Stimulated activated naive B cell treated with anti-CD40 and anti-IgM and Interleukin-4, amounts not matched to agents 10 μg/mL and 1 μg/mL and 100 μg/mL, for 72 hours (primary cell): ENCODE measurements at regions not wholly inside any gene's neighbourhood (a gene's known extent, or its start where the extent isn't known, plus 50 kb on each side); places are given as distances from the start of the nearest gene placed in this dataset.

ENCODE experiments used
- ATAC-seq, 2 donors: fragments of 150-1000 bp; cut with Tn5 transposase; replicated peaks; 2 replicates each; pipeline ENCODE4 v1.10.0; 2021; ENCODE audit warnings: moderate library complexity in 1 of 2
- DNase-seq: peaks from one replicate; pipeline ENCODE4 v3.0.0; 2021
- H3K27ac Mint-ChIP-seq: one replicate; pipeline ENCODE4 v1.8.0; 2022; ENCODE audit warnings: mild to moderate bottlenecking, mixed read lengths
- H3K27me3 Mint-ChIP-seq, 2 donors: one replicate each; pipeline ENCODE4 v1.8.0; 2022; ENCODE audit warnings: mixed read lengths in 2 of 2
- H3K36me3 Mint-ChIP-seq, 2 donors: one replicate each; pipeline ENCODE4 v1.8.0; 2022; ENCODE audit warnings: mixed read lengths in 2 of 2, mild to moderate bottlenecking in 1 of 2
- H3K4me1 Mint-ChIP-seq, 2 donors: one replicate each; pipeline ENCODE4 v1.8.0; 2022; ENCODE audit warnings: mixed read lengths in 2 of 2, mild to moderate bottlenecking in 1 of 2
- H3K4me3 Mint-ChIP-seq, 2 donors: one replicate each; pipeline ENCODE4 v1.8.0; 2022; ENCODE audit warnings: mild to moderate bottlenecking in 2 of 2, mixed read lengths in 2 of 2, moderate library complexity in 1 of 2
- H3K9me3 Mint-ChIP-seq, 2 donors: one replicate each; pipeline ENCODE4 v1.8.0; 2022; ENCODE audit warnings: mixed read lengths in 2 of 2, mild to moderate bottlenecking in 1 of 2

DNA sequence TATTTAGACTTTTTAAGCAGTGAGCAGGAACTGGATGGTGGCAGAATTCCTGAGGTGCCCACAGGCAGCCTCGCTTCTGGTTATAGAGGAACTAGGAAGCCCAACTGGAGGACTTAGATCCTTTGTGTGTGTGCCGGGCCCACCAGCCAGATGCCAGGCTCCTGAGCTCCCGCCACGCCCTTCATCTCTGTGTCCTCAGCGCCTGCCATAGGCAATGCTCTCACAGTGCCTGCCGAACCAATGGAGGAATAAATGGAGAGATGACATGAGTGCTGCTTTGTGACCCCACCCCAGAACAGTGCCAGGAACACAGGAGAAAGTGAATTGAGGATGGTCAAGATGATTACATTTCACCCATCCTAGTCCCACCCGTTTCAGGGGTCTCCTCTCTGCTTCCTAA is 146.0 kb downstream of the UNC5CL start:
- no peaks in the 10 kb centered on the region for H3K9me3 Mint-ChIP-seq
- no peak overlapping the region for H3K4me3 Mint-ChIP-seq
- no peaks in the 10 kb centered on the region for H3K4me1 Mint-ChIP-seq
- ATAC-seq (no peak), DNase-seq (no peak)
- peaks cover 25 to 38% of the 10 kb centered on the region in 2 donors for H3K27me3 Mint-ChIP-seq
- no peaks in the 10 kb centered on the region for H3K36me3 Mint-ChIP-seq
- H3K27ac Mint-ChIP-seq: no peak overlapping the region

GRCh38 chr6:40892223-40892622 is 146.8 kb downstream of the UNC5CL start:
- H3K9me3 Mint-ChIP-seq: no peaks in the 10 kb centered on the region

DNA sequence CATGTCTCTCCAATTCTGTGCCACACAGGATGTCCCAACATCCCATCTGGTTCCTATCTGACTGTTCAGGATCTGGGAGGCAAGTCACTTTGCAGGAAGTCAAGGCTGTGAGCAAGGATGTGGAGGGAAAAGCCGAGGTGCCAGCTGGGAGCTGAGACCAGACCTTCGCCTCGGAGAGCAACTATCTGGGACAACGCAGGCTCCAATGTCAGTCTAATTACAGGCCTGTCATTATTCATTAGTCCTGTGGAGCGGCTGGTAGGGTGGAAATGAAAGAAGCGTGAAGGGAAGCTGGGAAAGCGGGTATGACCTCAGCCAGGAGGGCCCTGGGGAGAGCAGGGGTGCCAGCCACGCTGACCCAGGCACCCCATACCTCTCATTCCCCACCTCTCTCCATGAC is 147.3 kb downstream of the UNC5CL start:
- Mint-ChIP-seq H3K4me1 (no peaks in the 10 kb centered on the region), H3K27ac (no peak overlapping the region), H3K36me3 (no peaks in the 10 kb centered on the region), H3K9me3 (no peaks in the 10 kb centered on the region), H3K4me3 (no peak overlapping the region), H3K27me3 (peaks cover 15 to 28% of the 10 kb centered on the region in 2 donors)
- no peak for DNase-seq
- ATAC-seq: no peak

More at GRCh38 chr6:40892223-40892622, 146.8 kb downstream of the UNC5CL start:
- Mint-ChIP-seq H3K4me1 (no peaks in the 10 kb centered on the region), H3K4me3 (no peak overlapping the region), H3K36me3 (no peaks in the 10 kb centered on the region), H3K27me3 (peaks cover 20 to 33% of the 10 kb centered on the region in 2 donors), H3K27ac (no peak overlapping the region)
- no peak for ATAC-seq
- no peak for DNase-seq

- Mint-ChIP-seq H3K27ac (no peak overlapping the region), H3K36me3 (no peaks in the 10 kb centered on the region), H3K27me3 (peaks cover 15 to 24% of the 10 kb centered on the region in 2 donors), H3K4me3 (no peak overlapping the region), H3K4me1 (no peaks in the 10 kb centered on the region), H3K9me3 (no peaks in the 10 kb centered on the region)
- DNase-seq: no peak
- ATAC-seq: no peak
These were observed 147.9 kb downstream of the UNC5CL start for GRCh38 chr6:40891131-40891530.

GRCh38 chr6:40889137-40889832 is 149.7 kb downstream of the UNC5CL start:
- no peak for ATAC-seq
- no peak for DNase-seq
- Mint-ChIP-seq H3K27me3 (peaks cover 17% of the 10 kb centered on the region in 2 donors), H3K9me3 (no peaks in the 10 kb centered on the region), H3K4me1 (no peaks in the 10 kb centered on the region), H3K36me3 (no peaks in the 10 kb centered on the region), H3K27ac (no peak overlapping the region), H3K4me3 (no peak overlapping the region)

- ATAC-seq: no peak
- Mint-ChIP-seq H3K27me3 (peaks cover 12 to 15% of the 10 kb centered on the region in 2 donors), H3K27ac (no peak overlapping the region), H3K4me3 (no peak overlapping the region), H3K9me3 (no peaks in the 10 kb centered on the region), H3K36me3 (no peaks in the 10 kb centered on the region), H3K4me1 (no peaks in the 10 kb centered on the region)
- DNase-seq: no peak
These were observed 150.5 kb downstream of the UNC5CL start for GRCh38 chr6:40888456-40888990.

- Mint-ChIP-seq H3K4me1 (no peaks in the 10 kb centered on the region), H3K36me3 (no peaks in the 10 kb centered on the region), H3K4me3 (no peak overlapping the region), H3K9me3 (no peaks in the 10 kb centered on the region), H3K27ac (no peak overlapping the region), H3K27me3 (peaks cover 12 to 15% of the 10 kb centered on the region in 2 donors)
- DNase-seq: no peak
- no peak for ATAC-seq
These were observed 151.2 kb downstream of the UNC5CL start for GRCh38 chr6:40887792-40888340.

DNA sequence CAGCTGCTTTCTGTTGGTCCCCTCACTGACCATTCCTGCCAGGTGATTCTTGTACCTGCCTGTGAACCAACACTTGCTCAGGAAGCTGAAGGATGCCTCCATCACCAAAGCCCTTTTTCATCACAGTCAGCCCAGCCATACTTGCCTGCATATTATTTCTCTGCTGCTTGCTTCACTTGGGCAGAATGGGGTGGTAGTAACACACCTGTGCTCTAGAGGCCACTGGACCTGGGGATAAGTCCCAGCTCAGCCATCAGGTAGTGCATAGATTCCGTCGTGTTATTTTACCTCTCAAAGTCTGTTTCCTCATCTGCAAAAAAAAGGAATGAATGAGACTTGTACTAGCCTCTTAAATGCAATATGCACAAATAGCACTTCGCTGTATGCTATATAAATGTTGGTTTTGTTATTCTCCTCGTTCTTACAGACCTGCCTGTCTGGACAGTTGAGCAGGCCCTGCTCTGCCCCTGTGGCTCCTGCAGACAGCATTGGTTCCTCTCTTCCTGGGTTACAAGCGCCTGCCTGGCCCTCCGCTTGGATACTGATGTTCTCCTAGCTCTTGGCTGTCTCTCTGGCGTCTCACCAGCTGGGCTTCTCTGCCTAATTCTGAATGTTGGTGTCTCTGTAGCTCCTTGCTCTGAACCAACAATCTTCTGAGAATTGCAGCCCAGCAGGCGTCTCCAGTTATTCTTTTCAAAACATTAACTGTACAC is 151.8 kb downstream of the UNC5CL start:
- DNase-seq (no peak), ATAC-seq (no peak)
- peaks cover 12 to 13% of the 10 kb centered on the region in 2 donors for H3K27me3 Mint-ChIP-seq
- H3K9me3 Mint-ChIP-seq: no peaks in the 10 kb centered on the region
- no peak overlapping the region for H3K4me3 Mint-ChIP-seq
- H3K4me1 Mint-ChIP-seq: no peaks in the 10 kb centered on the region
- no peaks in the 10 kb centered on the region for H3K36me3 Mint-ChIP-seq
- no peak overlapping the region for H3K27ac Mint-ChIP-seq

GRCh38 chr6:40885139-40885774 is 153.8 kb downstream of the UNC5CL start:
- Mint-ChIP-seq H3K4me3 (no peak overlapping the region), H3K4me1 (peaks cover 0 to 3% of the 10 kb centered on the region in 2 donors), H3K27ac (no peak overlapping the region), H3K9me3 (no peaks in the 10 kb centered on the region), H3K27me3 (peaks cover 4 to 6% of the 10 kb centered on the region in 2 donors), H3K36me3 (no peaks in the 10 kb centered on the region)
- DNase-seq (no peak), ATAC-seq (no peak)

GRCh38 chr6:40882323-40882997 is 156.6 kb downstream of the UNC5CL start:
- Mint-ChIP-seq H3K4me3 (no peak overlapping the region), H3K27ac (no peak overlapping the region), H3K4me1 (peaks cover 0 to 3% of the 10 kb centered on the region in 2 donors), H3K27me3 (peaks cover 7 to 10% of the 10 kb centered on the region in 2 donors), H3K36me3 (no peaks in the 10 kb centered on the region), H3K9me3 (peaks cover 4 to 5% of the 10 kb centered on the region in 2 donors)
- DNase-seq (no peak), ATAC-seq (no peak)

GRCh38 chr6:40881501-40881900 is 157.5 kb downstream of the UNC5CL start:
- Mint-ChIP-seq H3K27me3 (peaks cover 17% of the 10 kb centered on the region in 2 donors), H3K27ac (no peak overlapping the region), H3K4me3 (no peak overlapping the region), H3K36me3 (no peaks in the 10 kb centered on the region), H3K9me3 (peaks cover 4 to 5% of the 10 kb centered on the region in 2 donors), H3K4me1 (peaks cover 0 to 3% of the 10 kb centered on the region in 2 donors)
- DNase-seq (no peak), ATAC-seq (peak; percentile 29 to 57)

GRCh38 chr6:40880906-40881305 is 158.1 kb downstream of the UNC5CL start:
- DNase-seq (no peak), ATAC-seq (no peak)
- Mint-ChIP-seq H3K4me1 (peaks cover 0 to 3% of the 10 kb centered on the region in 2 donors), H3K4me3 (no peak overlapping the region), H3K27ac (no peak overlapping the region), H3K36me3 (no peaks in the 10 kb centered on the region), H3K9me3 (peaks cover 4 to 5% of the 10 kb centered on the region in 2 donors), H3K27me3 (peaks cover 20 to 21% of the 10 kb centered on the region in 2 donors)

- Mint-ChIP-seq H3K27ac (no peak overlapping the region), H3K4me1 (peaks cover 0 to 3% of the 10 kb centered on the region in 2 donors), H3K36me3 (no peaks in the 10 kb centered on the region), H3K27me3 (peaks cover 22 to 27% of the 10 kb centered on the region in 2 donors), H3K4me3 (no peak overlapping the region), H3K9me3 (peaks cover 4 to 5% of the 10 kb centered on the region in 2 donors)
- DNase-seq: no peak
- ATAC-seq: no peak
These were observed 159.9 kb downstream of the UNC5CL start for GRCh38 chr6:40879169-40879568.

GRCh38 chr6:40877362-40877761 is 161.7 kb downstream of the UNC5CL start:
- Mint-ChIP-seq H3K27me3 (peaks cover 29 to 39% of the 10 kb centered on the region in 2 donors), H3K4me1 (peaks cover 0 to 3% of the 10 kb centered on the region in 2 donors), H3K4me3 (no peak overlapping the region), H3K27ac (no peak overlapping the region), H3K9me3 (peaks cover 4 to 5% of the 10 kb centered on the region in 2 donors), H3K36me3 (no peaks in the 10 kb centered on the region)
- ATAC-seq (peak; percentile 54 to 75), DNase-seq (no peak)
